ENCODE measurements at regions not wholly inside any gene's neighbourhood (a gene's known extent, or its start where the extent isn't known, plus 50 kb on each side); places are given as distances from the start of the nearest gene placed in this dataset.
"Not testable (repeated sequence)": the region's sequence is repeated elsewhere in the genome, so short reads cannot be mapped to it uniquely, and the experiment has no call there.

DNA sequence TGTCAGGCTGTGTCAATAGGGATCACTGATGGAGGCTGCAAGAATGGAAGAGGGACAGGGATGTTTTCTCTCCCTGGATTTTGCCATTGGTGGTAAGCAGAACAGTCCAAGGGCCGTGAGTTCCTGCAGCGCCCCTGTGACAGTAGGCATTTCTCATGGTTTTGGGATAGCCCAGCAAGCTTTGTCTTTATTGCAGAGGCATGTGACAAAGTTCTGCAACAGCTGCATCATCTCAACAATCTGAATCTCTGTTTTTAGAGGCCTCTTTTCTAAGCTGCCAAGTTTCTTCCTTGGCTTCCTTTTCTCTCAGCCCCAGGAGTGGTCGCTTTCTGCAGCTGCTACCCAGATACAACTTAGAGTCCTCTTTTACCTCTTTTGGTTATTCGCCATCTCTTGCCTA lies 95.7 kb upstream of the TSHZ3 start:
- DNase-seq (ENCODE audit: low spot score), result no peak

- DNase-seq (ENCODE audit: low spot score), result no peak
Measured at GRCh38 chr19:31445406-31445805, 96.2 kb upstream of the TSHZ3 start.

DNA sequence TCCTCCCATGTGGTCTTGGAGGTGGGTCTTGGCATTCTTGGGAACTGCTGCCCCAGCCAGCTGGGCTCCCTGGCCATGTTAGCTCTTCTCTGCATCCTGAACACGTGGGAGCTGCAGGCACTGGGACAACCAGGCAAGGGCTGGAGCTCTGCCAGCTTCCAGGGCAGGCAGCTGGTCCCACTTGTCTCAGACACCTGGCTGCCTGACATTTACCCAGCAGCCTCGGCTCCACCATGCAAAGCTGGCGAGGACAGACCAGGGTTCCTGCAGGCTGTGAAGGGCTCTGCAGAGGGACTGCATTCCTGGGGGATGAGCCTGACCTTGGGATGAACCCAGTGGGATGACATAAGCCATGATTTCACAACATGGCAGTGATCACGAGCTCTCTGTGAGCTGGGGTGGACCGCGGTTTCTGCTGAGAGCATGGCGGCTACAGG lies 99.0 kb upstream of the TSHZ3 start:
- DNase-seq (ENCODE audit: low spot score), result no peak

DNA sequence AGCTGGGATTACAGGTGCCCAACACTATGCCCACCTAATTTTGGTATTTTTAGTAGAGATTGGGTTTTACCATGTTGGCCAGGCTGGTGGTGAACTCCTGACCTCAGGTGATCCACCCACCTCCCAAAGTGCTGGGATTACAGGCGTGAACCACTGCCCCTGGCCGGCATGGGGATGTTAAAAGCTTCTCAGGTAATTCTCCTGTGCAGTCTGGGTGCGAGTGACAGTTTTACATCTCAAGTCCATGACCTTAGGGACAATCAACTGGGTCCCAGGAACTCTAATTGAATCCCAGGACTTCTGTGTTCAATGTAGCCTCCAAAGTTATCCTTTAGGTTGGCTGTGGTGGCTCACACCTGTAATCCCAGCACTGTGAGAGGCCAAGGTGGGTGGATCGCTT lies 100.1 kb upstream of the TSHZ3 start:
- no peak for DNase-seq (ENCODE audit: low spot score)

GRCh38 chr19:31450696-31451095 lies 101.5 kb upstream of the TSHZ3 start:
- DNase-seq (ENCODE audit: low spot score), result no peak

DNA sequence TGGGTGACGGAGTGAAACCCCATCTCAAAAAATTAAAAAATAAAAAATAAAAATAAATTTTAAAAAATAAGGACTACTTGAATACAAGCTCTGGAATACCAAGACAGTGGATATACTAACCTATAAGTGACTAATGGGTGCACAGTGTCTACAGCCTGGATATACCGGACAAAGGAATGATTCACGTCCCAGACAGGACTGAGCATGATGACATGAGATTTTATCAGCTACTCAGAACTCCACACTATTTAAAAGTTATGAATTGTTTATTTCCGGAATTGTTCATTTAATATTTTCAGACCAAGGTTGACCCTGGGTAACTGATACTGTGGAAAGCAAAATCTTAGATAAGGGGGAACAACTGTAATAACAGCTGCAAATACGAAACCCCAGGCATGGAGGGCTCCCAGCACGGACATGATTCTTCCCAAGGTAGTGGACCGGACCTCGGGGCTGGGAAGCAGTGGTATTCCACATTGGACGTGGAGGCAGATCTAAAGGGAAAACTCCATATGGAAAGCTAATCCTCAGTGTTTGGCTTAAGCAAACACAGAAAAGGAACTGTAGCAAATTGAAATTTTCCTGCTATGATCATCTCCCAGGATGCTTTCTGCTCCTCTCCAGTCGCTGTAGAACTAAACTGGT lies 102.6 kb upstream of the TSHZ3 start:
- DNase-seq (ENCODE audit: low spot score), result no peak

GRCh38 chr19:31459430-31459829 lies 110.2 kb upstream of the TSHZ3 start:
- no peak for DNase-seq (ENCODE audit: low spot score)

DNA sequence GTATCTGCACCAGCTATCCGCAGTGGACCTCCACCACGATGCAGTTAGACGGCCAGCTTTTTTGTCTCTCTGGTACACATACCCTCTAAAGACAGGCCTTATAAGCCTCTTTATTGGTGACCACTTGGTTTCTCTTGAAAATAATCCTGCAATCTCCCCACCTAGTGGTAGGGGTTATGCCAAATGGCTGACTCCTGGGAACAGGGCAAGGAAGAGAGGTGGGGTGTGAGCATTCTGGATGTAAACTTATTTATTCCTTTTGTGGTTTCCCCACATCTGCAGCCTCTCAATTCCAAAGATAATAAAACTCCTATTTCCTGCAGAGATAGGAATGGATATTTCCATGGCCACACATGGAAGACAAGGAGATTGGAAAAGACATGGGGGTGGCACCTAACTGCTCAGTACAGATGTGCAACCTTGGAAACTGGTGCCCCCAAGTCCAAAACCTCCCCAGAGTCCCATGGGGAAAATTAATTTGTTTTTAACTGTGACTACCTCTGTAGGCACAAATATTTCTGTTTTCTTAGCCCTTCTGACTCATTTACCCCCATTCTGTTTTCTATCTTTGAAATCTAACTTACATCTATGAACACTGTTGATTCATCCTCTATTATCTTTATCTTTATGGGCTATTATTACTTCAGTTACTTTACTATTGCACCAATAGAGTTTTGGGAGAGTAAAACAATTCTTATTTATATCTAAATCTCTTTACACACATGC lies 112.7 kb upstream of the TSHZ3 start:
- DNase-seq (ENCODE audit: low spot score), result no peak

DNA sequence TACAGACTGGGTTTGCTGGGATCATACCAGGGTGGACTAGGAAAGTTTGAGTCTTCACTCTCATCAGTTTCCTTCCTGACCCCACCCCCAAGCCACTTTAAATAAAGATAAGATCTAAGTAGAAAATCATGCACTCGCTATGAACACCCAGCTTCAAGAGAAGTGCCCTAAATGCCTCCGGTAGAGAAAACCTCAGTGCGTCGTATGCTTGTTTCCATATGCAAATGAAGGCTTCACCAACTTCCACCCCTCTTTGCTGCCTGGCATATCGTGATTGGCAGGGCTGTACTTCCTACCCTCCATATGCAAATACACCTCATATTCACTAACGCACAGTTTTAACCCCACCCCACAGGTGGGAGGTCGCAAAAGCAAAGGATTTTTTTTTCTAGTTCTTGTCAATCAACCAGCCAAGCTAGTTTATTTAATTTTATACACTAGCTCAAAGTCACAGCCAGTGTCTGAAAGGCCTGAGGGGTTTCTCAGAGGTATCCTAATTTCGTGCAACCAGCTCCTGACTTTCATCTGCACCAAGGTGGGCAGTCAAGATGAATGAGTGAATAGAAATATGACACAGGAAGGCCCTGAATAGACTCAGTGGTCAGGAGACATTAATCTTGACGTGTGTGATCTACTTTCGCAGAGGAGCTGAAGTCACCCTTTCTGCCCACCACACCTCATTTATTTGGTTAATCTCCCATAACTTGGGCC lies 121.1 kb upstream of the TSHZ3 start:
- no peak for DNase-seq (ENCODE audit: low spot score)

GRCh38 chr19:31470952-31471351 lies 121.7 kb upstream of the TSHZ3 start:
- no peak for DNase-seq (ENCODE audit: low spot score)

GRCh38 chr19:31478241-31478640 lies 129.0 kb upstream of the TSHZ3 start:
- no peak for DNase-seq (ENCODE audit: low spot score)

DNA sequence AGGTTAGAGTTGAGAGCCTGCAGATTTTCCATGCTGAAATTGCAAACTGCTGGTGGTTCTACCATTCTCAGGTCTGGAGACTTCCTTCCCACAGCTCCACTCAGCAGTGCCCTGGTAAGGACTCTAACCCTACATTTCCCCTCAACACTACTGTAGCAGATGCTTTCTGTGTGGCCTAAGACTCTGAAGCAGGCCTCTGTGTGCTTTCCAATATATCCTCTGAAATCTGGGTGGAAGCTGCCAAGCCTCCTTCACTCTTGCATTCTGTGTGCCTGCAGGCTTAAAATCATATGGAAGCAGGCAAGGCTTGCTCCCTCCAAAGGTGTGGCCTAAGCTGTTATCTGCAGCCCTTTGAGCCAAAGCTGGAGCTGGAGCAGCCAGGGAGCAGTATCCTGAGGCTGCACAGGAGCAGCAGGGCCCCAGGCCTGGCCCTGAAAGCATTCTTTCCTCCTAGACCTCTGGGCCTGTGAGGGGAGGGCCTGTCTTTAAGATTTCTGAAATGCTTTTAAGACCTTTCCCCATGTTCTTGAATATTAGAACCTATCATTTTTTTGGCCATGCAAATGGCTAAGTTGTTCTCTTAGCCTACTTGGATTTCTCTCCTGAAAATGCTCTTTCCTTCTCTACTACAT lies 134.1 kb upstream of the TSHZ3 start:
- DNase-seq (ENCODE audit: low spot score), result no peak

DNA sequence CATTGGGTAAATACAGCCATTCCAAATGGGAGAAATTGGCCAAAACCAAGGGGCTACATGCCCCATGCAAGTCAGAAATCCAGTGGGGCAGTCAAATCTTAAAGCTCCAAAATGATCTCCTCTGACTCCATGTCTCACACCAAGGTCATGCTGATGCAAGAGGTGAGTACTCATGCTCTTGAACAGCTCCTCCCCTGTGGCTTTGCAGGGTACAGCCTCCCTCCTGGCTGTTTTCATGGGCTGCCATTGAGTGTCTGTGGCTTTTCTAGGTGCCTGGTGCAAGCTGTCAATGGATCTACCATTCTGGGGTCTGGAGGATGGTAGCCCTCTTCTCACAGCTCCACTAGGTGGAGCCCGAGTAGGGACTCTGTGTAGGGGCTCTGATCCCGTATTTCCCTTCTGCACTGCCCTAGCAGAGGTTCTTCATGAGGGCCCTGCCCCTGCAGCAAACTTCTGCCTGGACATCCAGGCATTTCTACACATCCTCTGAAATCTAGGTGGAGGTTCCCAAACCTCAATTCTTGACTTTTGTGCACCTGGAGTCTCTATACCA lies 135.7 kb upstream of the TSHZ3 start:
- not testable (repeated sequence) for DNase-seq (ENCODE audit: low spot score)

DNA sequence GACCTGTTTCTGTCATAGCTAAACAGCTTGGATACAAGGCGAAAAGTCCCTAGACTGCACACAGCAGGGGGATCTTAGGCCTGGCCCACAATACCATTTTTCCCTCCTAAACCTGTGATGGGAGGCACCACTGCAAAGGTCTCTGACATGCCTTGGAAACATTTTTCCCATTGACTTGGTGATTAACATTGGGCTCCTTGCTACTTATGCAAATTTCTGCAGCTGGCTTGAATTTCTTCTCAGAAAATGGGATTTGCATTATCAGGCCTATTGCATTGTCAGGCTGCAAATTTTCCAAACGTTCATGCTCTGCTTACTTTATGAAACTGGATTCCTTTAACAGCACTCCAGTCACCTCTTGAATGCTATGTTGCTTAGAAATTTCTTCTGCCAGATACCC lies 136.2 kb upstream of the TSHZ3 start:
- DNase-seq (ENCODE audit: low spot score), result no peak

- DNase-seq (ENCODE audit: low spot score), result no peak
Measured at GRCh38 chr19:31491242-31491641, 142.0 kb upstream of the TSHZ3 start.

GRCh38 chr19:31492050-31492449 lies 142.8 kb upstream of the TSHZ3 start:
- DNase-seq (ENCODE audit: low spot score), result no peak

DNA sequence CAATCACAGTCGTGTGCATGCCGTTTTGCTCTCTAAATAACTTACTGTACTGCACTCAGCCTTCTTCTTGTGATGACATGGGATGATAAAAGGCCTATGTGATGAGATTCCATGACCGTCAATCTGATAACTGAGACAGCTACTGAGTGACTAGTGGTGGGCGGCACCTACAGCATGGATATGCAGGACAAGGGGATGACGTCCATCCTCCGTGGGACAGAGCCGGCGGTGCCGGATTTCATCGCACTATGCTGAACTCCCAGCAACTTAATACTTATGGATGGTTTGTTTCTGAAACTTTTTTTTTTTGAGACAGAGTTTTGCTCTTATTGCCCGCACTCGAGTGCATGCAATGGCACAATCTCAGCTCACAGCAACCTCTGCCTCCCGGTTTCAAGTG lies 146.8 kb upstream of the TSHZ3 start:
- no peak for DNase-seq (ENCODE audit: low spot score)

GRCh38 chr19:31497709-31498108 lies 148.5 kb upstream of the TSHZ3 start:
- DNase-seq (ENCODE audit: low spot score), result no peak

DNA sequence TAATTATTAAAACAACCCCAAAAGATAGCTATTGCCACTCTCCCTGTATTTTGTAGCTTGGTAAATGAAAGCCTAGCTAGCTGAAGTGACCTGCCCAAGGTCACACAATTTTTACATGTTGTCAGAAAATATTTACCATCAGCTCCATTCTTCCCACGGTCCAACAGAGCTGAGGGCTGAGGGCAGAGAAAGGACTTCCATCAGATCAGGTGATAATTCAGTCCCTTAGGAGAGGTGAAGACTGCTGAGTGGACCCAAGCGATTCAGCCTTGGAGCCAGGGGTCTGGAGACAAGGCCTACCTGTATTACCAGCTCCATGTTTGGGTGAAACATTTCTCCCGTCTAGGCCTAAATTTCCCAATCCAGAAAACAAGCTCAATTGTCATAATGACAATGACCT lies 149.5 kb upstream of the TSHZ3 start:
- DNase-seq (ENCODE audit: low spot score), result no peak

DNA sequence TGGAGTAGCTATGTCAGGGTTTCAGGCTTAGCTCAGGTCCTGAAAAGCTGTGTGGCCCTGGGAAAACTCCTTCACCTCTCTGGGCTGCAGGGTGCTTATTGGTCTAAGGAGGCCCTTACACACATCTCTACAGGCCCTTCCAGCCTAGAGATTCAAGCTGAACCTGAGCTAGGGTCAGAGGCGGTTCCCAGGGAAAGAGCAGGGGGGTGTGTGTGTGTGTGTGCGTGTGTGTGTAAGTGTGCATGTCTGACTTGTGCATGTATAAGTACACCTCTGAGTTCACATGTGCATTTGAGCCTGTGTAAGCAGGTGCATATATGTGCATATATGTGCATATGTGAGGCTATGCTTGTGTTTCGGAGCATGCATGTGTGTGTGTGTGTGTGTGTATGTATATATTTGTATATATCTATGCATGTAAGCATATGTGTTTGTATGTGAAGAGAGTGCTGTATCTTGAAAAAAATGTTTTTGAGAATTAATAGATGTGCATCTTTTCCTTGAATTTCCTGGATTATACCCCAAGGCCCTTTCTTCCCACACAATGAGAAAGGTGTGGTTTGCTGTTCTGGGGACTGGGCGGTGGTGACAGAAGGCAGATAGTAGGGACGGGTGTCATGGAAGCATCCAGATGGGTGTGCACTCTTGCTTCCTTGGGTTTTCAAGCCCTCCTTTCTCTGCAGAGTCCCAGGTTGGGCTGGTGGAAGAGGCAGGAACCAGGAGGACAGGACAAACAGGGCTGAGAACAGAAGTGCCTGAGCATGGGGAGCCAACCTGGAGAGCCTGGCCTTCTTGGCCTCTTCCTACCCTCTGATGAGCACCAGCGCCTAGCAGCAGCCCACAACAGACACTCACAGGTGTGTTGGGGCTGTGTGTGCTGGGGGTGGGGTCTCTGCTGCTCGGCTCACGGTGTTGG lies 150.3 kb upstream of the TSHZ3 start:
- no peak for DNase-seq (ENCODE audit: low spot score)

All from mesenteric fat pad (tissue), 1 donor.